DOHH2 (cell line): ENCODE measurements at regions not wholly inside any gene's neighbourhood (a gene's known extent, or its start where the extent isn't known, plus 50 kb on each side); places are given as distances from the start of the nearest gene placed in this dataset.
A peak's percentile ranks its signal among the peaks of the same experiment; 100 is the strongest.

Experiments used
- H3F3A ChIP-seq: fragments of 200-600 bp; sonication (generic), shearing (Covaris generic); 2 replicates; pipeline ENCODE4 v1.6.0; 2016; ENCODE audit warnings: antibody characterized with exemption, mild to moderate bottlenecking; ENCODE audit not compliant: control insufficient read depth, insufficient read depth
- H3K27ac ChIP-seq: fragments of 200-600 bp; sonication (generic); 2 replicates; pipeline ENCODE4 v1.5.1; 2014; ENCODE audit warnings: low read depth, mild to moderate bottlenecking, low read length, moderate library complexity
- H3K27me3 ChIP-seq: fragments of 200-600 bp; sonication (generic); 2 replicates; pipeline ENCODE4 v1.6.1; 2014; ENCODE audit warnings: mild to moderate bottlenecking, low read length, mixed read lengths; ENCODE audit not compliant: control insufficient read depth
- H3K36me3 ChIP-seq: fragments of 200-600 bp; sonication (generic); 2 replicates; pipeline ENCODE4 v1.6.1; 2014; ENCODE audit warnings: mild to moderate bottlenecking, low read length, moderate library complexity, mixed read lengths; ENCODE audit not compliant: control insufficient read depth
- H3K4me1 ChIP-seq: fragments of 200-600 bp; sonication (generic); 2 replicates; pipeline ENCODE4 v1.6.1; 2014; ENCODE audit warnings: mild to moderate bottlenecking, low read length, mixed read lengths; ENCODE audit not compliant: control insufficient read depth
- H3K4me2 ChIP-seq: fragments of 200-600 bp; sonication (generic); 2 replicates; pipeline ENCODE4 v1.6.0; 2014; ENCODE audit warnings: mild to moderate bottlenecking, low read length, moderate library complexity
- H3K4me3 ChIP-seq: fragments of 200-600 bp; sonication (generic); 2 replicates; pipeline ENCODE4 v1.5.1; 2014; ENCODE audit warnings: mild to moderate bottlenecking, low read length, mixed read lengths
- H3K79me2 ChIP-seq: fragments of 200-600 bp; sonication (generic); 2 replicates; pipeline ENCODE4 v1.6.1; 2014; ENCODE audit warnings: mild to moderate bottlenecking, low read length, mixed read lengths; ENCODE audit not compliant: control insufficient read depth
- H3K9me2 ChIP-seq: fragments of 200-600 bp; sonication (generic); replicated peaks from 2 replicates; pipeline ENCODE4 v1.6.1; 2014; ENCODE audit warnings: mild to moderate bottlenecking, low read length, mixed read lengths; ENCODE audit not compliant: control insufficient read depth
- H3K9me3 ChIP-seq: fragments of 200-600 bp; sonication (generic); 2 replicates; pipeline ENCODE4 v1.6.1; 2014; ENCODE audit warnings: antibody characterized with exemption, low read length, mixed read lengths; ENCODE audit not compliant: control insufficient read depth, insufficient read depth
- H4K20me1 ChIP-seq: fragments of 200-600 bp; sonication (generic); 2 replicates; pipeline ENCODE4 v1.6.0; 2014; ENCODE audit warnings: low read depth, mild to moderate bottlenecking, antibody characterized with exemption, low read length, moderate library complexity; ENCODE audit not compliant: control insufficient read depth, insufficient read depth
- CTCF ChIP-seq: fragments of 200-600 bp; sonication (generic); IDR thresholded peaks from one replicate; pipeline ENCODE4 v1.5.1; 2014; ENCODE audit warnings: antibody characterized with exemption, mild to moderate bottlenecking, low read depth, low read length; ENCODE audit not compliant: poor library complexity, severe bottlenecking
- EZH2phosphoT487 ChIP-seq: fragments of 200-600 bp; sonication (generic); IDR thresholded peaks from 2 replicates; pipeline ENCODE4 v1.6.1; 2017; ENCODE audit warnings: borderline replicate concordance, mild to moderate bottlenecking, antibody characterized with exemption, low read length, moderate library complexity, mixed read lengths

- Histone ChIP-seq H3K36me3 (no peaks in the 10 kb centered on the region), H3K27me3 (peaks cover 28% of the 10 kb centered on the region), H3K4me3 (peak overlapping the region; percentile 38), H3K79me2 (no peaks in the 10 kb centered on the region), H3K4me2 (peak overlapping the region; percentile 40), H3F3A (no peaks in the 10 kb centered on the region), H3K9me2 (no peaks in the 10 kb centered on the region), H3K9me3 (no peaks in the 10 kb centered on the region), H3K4me1 (0 out of 2 replicates have a peak, but pooled peaks cover 3% of the 10 kb centered on the region), H4K20me1 (no peaks in the 10 kb centered on the region), H3K27ac (no peak overlapping the region)
- TF ChIP-seq CTCF (peak; percentile 13), EZH2phosphoT487 (peak; percentile 55; the same call in 1 of the 2 replicates)
These were observed 150.1 kb upstream of the FGGY start for GRCh38 chr1:59146651-59147358.

GRCh38 chr1:59149435-59149834, 147.5 kb upstream of the FGGY start:
- Histone ChIP-seq H3K9me2 (no peaks in the 10 kb centered on the region), H3K36me3 (no peaks in the 10 kb centered on the region), H3K9me3 (no peaks in the 10 kb centered on the region), H3K27me3 (peaks cover 28% of the 10 kb centered on the region), H3K4me2 (no peak overlapping the region), H4K20me1 (no peaks in the 10 kb centered on the region), H3K79me2 (no peaks in the 10 kb centered on the region), H3K27ac (no peak overlapping the region), H3K4me3 (no peak overlapping the region), H3K4me1 (0 out of 2 replicates have a peak, but pooled peaks cover 3% of the 10 kb centered on the region), H3F3A (no peaks in the 10 kb centered on the region)
- TF ChIP-seq EZH2phosphoT487 = no peak
- TF ChIP-seq CTCF = no peak

GRCh38 chr1:59150577-59151386, 146.1 kb upstream of the FGGY start:
- Histone ChIP-seq H3K4me3 (no peak overlapping the region), H3K27ac (no peak overlapping the region), H3K36me3 (no peaks in the 10 kb centered on the region), H3K4me1 (0 out of 2 replicates have a peak, but pooled peaks cover 3% of the 10 kb centered on the region), H3K4me2 (no peak overlapping the region), H3K9me3 (no peaks in the 10 kb centered on the region), H4K20me1 (no peaks in the 10 kb centered on the region), H3F3A (no peaks in the 10 kb centered on the region), H3K79me2 (no peaks in the 10 kb centered on the region), H3K9me2 (no peaks in the 10 kb centered on the region), H3K27me3 (peaks cover 28% of the 10 kb centered on the region)
- TF ChIP-seq EZH2phosphoT487 = no peak
- TF ChIP-seq CTCF = no peak
